Thyroid gland (tissue), 4 donors: ENCODE measurements at regions not wholly inside any gene's neighbourhood (a gene's known extent, or its start where the extent isn't known, plus 50 kb on each side); places are given as distances from the start of the nearest gene placed in this dataset.
"Not testable (repeated sequence)": the region's sequence is repeated elsewhere in the genome, so short reads cannot be mapped to it uniquely, and the experiment has no call there.

Source experiments
- DNase-seq, 2 donors: peaks; one replicate each; pipeline ENCODE4 v3.0.0-alpha.2; 2019
- H3K27ac ChIP-seq, 3 donors: fragments of 200-600 bp; sonication (generic); 1 replicate in 2 of 3; 2 replicates in 1 of 3; pipeline ENCODE4 v1.5.1; 2016 to 2019; ENCODE audit warnings: mild to moderate bottlenecking in 1 of 3, moderate library complexity in 1 of 3
- H3K27me3 ChIP-seq: fragments of 200-600 bp; sonication (generic); one replicate; pipeline ENCODE4 v1.5.1; 2019
- H3K36me3 ChIP-seq, 2 donors: fragments of 200-600 bp; sonication (generic); one replicate each; pipeline ENCODE4 v1.5.1; 2016 to 2019
- H3K4me1 ChIP-seq, 2 donors: fragments of 200-600 bp; sonication (generic); one replicate each; pipeline ENCODE4 v1.5.1; 2017 to 2019
- H3K4me3 ChIP-seq, 3 donors: fragments of 200-600 bp; sonication (generic); replicated peaks in 1 of 3; 1 replicate in 2 of 3; 2 replicates in 1 of 3; pipeline ENCODE4 v1.5.1; 2016; ENCODE audit warnings: mild to moderate bottlenecking in 1 of 3
- H3K9me3 ChIP-seq: fragments of 200-600 bp; sonication (generic); one replicate; pipeline ENCODE4 v1.5.1; 2017
- CTCF ChIP-seq, 6 experiments: fragments of 200-600 bp in 3 of 6; fragments of 450-650 bp in 3 of 6; sonication (generic) in 3 of 6; IDR thresholded peaks; one replicate each; pipeline ENCODE4 v1.5.1; 2016 to 2019; ENCODE audit warnings: antibody characterized with exemption in 6 of 6, mild to moderate bottlenecking in 2 of 6, inconsistent platforms in 1 of 6, moderate library complexity in 1 of 6
- POLR2A ChIP-seq, 2 donors: fragments of 450-650 bp; IDR thresholded peaks; one replicate each; pipeline ENCODE4 v1.6.1; 2017; ENCODE audit warnings: antibody characterized with exemption in 2 of 2, mild to moderate bottlenecking in 2 of 2, moderate library complexity in 1 of 2
- WGBS, 2 donors: methylation state at CpG; one replicate each; pipeline ENCODE4 v1.1.5; 2017; 5-methylcytosine and 5-hydroxymethylcytosine counted together
- intact Hi-C: fragments of 100-400 bp; cut with DNase I; formaldehyde crosslinking; loops from one replicate; pipeline ENCODE4 v1.15.1; 2023

- DNase-seq = no peak
- Histone ChIP-seq H3K4me3 (no peak overlapping the region), H3K4me1 (no peaks in the 10 kb centered on the region), H3K27me3 (no peaks in the 10 kb centered on the region), H3K36me3 (no peaks in the 10 kb centered on the region), H3K27ac (no peak overlapping the region), H3K9me3 (no peaks in the 10 kb centered on the region)
- intact Hi-C loops = no loop called here
- WGBS, 2 donors = 70 to 72% methylated on average over 1 of the region's 1 CpG
- TF ChIP-seq CTCF (IDR thresholded peaks at IDR 0.05) (no peak), POLR2A (IDR thresholded peaks at IDR 0.05) (no peak)
Measured at GRCh38 chr12:59432057-59432456, 163.8 kb upstream of the SLC16A7 start.

GRCh38 chr12:59431266-59431665 lies 164.6 kb upstream of the SLC16A7 start:
- intact Hi-C loops = no loop called here
- Histone ChIP-seq H3K36me3 (no peaks in the 10 kb centered on the region), H3K4me1 (no peaks in the 10 kb centered on the region), H3K9me3 (no peaks in the 10 kb centered on the region), H3K4me3 (no peak overlapping the region), H3K27me3 (no peaks in the 10 kb centered on the region), H3K27ac (no peak overlapping the region)
- no peak for DNase-seq
- 63 to 70% methylated on average over 4 of the region's 4 CpGs for WGBS, 2 donors
- TF ChIP-seq CTCF (IDR thresholded peaks at IDR 0.05) (no peak), POLR2A (IDR thresholded peaks at IDR 0.05) (no peak)

GRCh38 chr12:59429766-59430165 lies 166.1 kb upstream of the SLC16A7 start:
- H3K4me3 ChIP-seq = no peak overlapping the region
- intact Hi-C loops = no loop called here
- TF ChIP-seq CTCF (IDR thresholded peaks at IDR 0.05) (no peak), POLR2A (IDR thresholded peaks at IDR 0.05) (no peak)
- no peaks in the 10 kb centered on the region for H3K27me3 ChIP-seq
- 53 to 58% methylated on average over 1 of the region's 1 CpG for WGBS, 2 donors
- H3K9me3 ChIP-seq = no peaks in the 10 kb centered on the region
- H3K4me1 ChIP-seq = no peaks in the 10 kb centered on the region
- H3K36me3 ChIP-seq = no peaks in the 10 kb centered on the region
- no peak overlapping the region for H3K27ac ChIP-seq
- no peak for DNase-seq

GRCh38 chr12:59425798-59426197 lies 170.0 kb upstream of the SLC16A7 start:
- Histone ChIP-seq H3K9me3 (no peaks in the 10 kb centered on the region), H3K4me1 (no peaks in the 10 kb centered on the region), H3K27ac (no peak overlapping the region), H3K27me3 (no peaks in the 10 kb centered on the region), H3K36me3 (no peaks in the 10 kb centered on the region), H3K4me3 (no peak overlapping the region)
- no peak for DNase-seq
- intact Hi-C loops = no loop called here
- TF ChIP-seq CTCF (IDR thresholded peaks at IDR 0.05) = no peak
- no peak for TF ChIP-seq POLR2A (IDR thresholded peaks at IDR 0.05)
- WGBS, 2 donors = 82 to 90% methylated on average over 3 of the region's 3 CpGs

- H3K4me1 ChIP-seq, H3K9me3 ChIP-seq, intact Hi-C loops, DNase-seq, H3K36me3 ChIP-seq, H3K4me3 ChIP-seq, H3K27ac ChIP-seq, H3K27me3 ChIP-seq: not testable (repeated sequence)
- WGBS, 2 donors = 93 to 97% methylated on average over 3 of the region's 3 CpGs
Measured at GRCh38 chr12:59424666-59425065, 171.2 kb upstream of the SLC16A7 start.

- no peak overlapping the region for H3K4me3 ChIP-seq
- H3K36me3 ChIP-seq = no peaks in the 10 kb centered on the region
- no peak for DNase-seq
- no peaks in the 10 kb centered on the region for H3K27me3 ChIP-seq
- intact Hi-C loops = no loop called here
- H3K4me1 ChIP-seq = no peaks in the 10 kb centered on the region
- 69 to 71% methylated on average over 1 of the region's 1 CpG for WGBS, 2 donors
- TF ChIP-seq CTCF (IDR thresholded peaks at IDR 0.05) = no peak
- TF ChIP-seq POLR2A (IDR thresholded peaks at IDR 0.05) = no peak
- H3K27ac ChIP-seq = no peak overlapping the region
- no peaks in the 10 kb centered on the region for H3K9me3 ChIP-seq
Measured at GRCh38 chr12:59414051-59414450, 181.8 kb upstream of the SLC16A7 start.
